HG02981 (cell line): ENCODE measurements at regions not wholly inside any gene's neighbourhood (a gene's known extent, or its start where the extent isn't known, plus 50 kb on each side); places are given as distances from the start of the nearest gene placed in this dataset.
"Not testable (repeated sequence)": the region's sequence is repeated elsewhere in the genome, so short reads cannot be mapped to it uniquely, and the experiment has no call there.

Experiments
- ATAC-seq: cut with Tn5 transposase; IDR thresholded peaks from one replicate; pipeline ENCODE4 v1.9.1; 2021; ENCODE audit warnings: mild to moderate bottlenecking, moderate library complexity; ENCODE audit not compliant: unreplicated experiment

DNA sequence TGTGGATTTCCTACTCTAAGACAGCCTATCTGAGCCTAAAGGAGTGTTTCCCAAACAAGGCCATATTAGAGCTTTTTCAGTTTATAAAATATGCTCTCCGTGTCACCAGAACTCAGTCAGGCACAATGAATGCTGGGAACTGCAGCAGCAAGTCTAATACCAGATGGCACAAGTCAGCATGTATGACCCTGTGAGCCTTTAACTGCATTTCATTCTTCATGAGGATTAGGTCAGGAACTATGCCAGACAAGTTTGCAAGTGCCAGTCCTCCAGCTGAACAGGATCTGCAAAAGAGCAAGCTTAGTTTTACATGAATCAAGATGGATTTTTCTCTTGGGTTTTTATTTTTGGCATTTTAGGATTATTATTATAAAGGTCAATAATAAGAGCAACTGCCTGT, 66.7 kb upstream of the SAMD5 start:
- no peak for ATAC-seq

DNA sequence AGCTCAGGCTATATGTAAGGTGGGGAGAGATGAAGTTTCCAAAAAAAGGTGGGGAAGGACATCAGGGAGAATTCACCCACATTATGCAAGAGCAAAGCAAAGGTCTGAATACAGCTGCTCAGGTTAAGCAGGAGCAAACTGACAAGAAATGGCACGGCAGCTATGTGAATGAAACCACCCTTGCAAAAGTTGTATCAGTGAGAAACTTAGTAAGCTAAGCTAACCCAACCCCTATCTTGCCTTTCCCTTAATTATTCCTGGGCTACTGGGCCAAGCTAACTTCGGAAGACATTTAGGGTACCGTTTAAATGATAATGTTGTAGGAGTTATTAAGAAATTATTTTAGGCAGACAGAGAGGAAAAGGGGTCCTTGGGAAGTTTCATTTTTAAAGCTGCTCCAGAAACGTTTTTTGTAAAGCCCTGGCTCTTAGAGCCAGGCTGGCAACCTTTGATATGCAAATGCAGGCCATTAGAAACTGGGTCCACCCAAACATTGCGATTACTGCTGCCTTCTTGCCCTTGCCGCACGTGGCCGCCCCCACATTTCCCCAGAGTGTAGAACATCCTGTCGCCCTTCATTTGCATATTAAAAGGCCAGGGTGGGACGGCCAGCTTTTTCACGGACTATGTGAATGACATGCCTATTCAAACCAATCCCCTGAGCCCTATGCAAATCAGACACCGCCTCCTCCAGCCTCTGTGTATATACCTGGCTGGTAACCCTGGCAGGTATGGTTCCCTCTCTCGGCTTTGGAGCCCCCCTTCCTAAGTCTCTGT, 60.5 kb upstream of the SAMD5 start:
- peak; percentile 69 for ATAC-seq

DNA sequence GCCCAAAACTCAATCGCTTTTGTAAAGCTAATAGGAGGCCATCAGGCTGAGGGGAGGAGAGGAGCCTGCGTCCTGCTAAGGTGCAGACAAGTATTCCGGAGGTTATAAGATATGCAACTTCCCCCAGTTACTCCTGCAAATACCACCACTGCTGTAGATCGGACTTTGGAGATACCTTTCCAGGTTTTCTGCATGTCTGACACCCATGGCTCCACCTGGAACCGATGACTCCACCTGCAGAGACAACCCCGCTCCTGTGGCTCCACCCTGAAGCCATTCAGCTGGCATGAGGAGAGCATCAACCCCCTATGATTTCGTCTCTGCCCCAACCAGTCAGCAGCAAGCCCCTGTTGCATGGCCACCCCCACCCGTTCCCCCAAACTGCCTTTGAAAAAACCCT, 59.7 kb upstream of the SAMD5 start:
- no peak for ATAC-seq

DNA sequence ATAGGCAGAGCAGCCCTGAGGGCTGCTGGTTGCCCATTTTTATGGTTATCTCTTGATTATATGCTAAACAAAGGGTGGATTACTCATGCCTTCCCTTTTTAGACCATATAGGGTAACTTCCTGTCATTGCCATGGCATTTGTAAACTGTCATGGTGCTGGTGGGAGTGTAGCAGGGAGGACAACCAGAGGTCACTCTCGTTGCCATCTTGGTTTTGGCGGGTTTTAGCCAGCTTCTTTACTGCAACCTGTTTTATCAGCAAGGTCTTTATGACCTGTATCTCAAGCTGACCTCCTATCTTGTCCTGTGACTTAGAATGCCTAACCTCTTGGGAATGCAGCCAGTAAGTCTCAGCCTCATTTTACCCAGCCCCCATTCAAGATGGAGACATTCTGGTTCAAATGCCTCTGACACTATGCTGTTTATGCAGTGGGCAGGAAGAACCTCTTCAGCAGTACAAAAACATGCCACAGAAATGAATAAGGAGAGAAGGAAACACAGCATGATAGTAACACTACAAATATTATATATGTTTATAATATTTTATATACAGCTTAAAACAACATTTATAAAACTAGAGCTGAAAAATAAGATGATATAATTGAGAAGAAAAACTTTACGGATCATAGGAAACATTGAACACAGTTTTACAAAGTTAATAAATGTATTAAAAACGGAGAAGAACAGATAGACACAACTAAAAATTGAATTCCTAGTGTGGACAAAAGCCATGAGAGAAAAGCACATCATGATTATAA, 58.9 kb upstream of the SAMD5 start:
- no peak for ATAC-seq

DNA sequence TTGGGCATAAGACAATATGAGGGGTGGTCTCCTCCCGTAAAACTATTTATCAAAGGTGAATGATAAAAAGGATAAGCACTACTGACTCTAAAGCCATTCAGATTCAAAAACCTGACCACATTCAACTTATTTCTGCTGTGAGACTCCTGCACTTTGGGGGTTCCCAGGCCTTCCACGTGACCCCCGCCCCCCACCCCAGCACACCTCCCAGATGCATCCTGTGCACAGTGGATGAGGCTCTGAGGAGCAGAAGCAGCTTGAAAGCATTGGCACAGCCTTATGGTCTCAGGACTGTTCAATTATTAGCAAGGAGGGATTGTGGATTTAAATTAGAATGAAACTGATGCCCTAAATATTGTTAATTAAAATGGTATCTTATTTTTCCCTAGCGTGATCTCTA, 55.1 kb upstream of the SAMD5 start:
- no peak for ATAC-seq

DNA sequence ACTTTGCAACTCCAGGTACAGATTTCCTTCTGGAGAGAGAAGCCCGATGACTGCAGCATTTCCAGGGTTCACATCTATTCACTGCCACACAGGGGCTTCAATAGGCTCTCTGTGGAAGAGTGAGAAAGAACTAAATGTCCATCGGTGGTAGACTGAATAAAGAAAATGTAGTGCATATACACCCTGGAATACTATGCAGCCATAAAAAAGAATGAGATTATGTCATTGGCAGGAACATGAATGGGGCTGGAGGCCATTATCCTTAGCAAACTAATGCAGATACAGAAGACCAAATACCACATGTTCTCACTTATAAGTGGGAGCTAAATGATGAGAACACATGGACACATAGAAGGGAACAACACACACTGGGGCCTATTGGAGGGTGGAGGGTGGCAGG, 53.6 kb upstream of the SAMD5 start:
- ATAC-seq = not testable (repeated sequence)
